HG02973 (cell line): ENCODE measurements at regions not wholly inside any gene's neighbourhood (a gene's known extent, or its start where the extent isn't known, plus 50 kb on each side); places are given as distances from the start of the nearest gene placed in this dataset.
"Not testable (repeated sequence)": the region's sequence is repeated elsewhere in the genome, so short reads cannot be mapped to it uniquely, and the experiment has no call there.

ENCODE experiments used
- ATAC-seq: cut with Tn5 transposase; IDR thresholded peaks from one replicate; pipeline ENCODE4 v1.9.1; 2021; ENCODE audit warnings: moderate library complexity; ENCODE audit not compliant: unreplicated experiment

GRCh38 chr3:98644168-98644567 lies 50.8 kb upstream of the CPOX start:
- no peak for ATAC-seq

GRCh38 chr3:98645039-98645438 lies 51.6 kb upstream of the CPOX start:
- ATAC-seq, result peak; percentile 58

GRCh38 chr3:98646680-98647079 lies 53.3 kb upstream of the CPOX start:
- no peak for ATAC-seq

GRCh38 chr3:98647197-98647596 lies 53.8 kb upstream of the CPOX start:
- ATAC-seq, result no peak

DNA sequence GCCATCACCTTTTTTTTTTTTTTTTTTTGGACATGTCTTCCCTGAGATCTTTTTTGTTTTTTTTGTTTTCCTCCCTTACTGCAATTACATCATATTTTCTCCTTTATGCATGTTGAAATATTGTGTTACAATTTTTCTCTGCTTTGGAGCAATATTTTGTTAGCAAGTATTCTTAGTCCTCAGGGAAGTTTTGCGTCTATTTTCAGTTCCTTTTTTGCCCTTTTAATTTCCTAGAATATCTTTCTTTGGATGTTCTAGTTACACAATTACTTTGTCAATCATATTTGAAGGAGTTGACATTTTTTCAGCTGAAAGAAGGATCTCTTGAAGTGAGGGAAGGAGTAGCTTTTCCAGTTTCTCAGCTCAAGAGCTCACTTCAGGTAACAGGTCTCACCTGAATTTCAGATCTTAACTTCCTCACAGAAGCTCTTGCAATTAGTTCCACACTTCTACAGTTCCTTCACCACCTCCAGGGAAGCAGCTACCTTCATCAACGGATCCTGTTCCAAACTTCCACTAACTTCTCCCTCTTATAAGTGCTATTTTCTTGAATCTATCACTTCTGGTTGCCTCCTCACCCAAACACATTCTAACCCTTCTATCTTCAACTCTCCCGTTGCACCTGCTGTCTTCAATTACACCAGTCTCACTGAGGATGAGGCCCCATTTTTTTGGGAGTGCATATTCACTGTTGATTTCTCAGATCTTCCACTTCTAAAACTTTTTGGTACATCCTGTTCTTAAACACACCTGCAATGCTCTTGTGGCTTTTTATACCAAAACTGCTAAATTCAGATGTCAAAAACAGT lies 57.8 kb upstream of the CPOX start:
- no peak for ATAC-seq

DNA sequence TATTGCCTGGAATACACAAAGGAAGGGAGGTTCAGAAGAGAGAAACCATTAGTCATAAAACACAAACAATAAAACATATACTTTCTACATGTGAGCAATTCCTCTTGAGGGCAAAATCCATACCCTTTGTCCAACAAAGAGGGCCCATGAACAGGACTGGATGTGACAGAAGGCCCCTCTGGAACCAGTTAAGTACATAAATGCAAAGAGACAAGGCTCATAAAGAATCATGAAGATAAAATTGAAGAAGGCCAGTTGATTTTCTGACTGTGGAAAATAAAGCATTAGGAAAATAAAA lies 58.3 kb upstream of the CPOX start:
- ATAC-seq, result no peak

DNA sequence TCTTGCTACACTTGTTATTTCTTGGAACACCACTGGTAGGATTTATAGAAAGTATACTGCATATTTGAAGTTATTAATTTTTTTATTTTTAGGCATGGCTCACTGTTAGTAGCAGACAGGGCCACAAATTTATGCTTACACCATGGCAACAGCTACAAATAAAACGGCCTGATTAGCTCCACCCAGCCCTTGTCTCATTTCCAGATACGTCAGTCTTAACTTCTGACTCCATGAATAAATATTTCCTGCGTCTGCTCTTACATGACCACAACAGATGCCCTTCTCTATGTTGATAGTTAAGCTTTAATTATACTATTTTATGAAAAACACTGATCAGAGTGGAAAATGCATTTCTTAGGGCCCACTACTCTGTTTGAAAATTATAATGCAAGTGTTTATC lies 62.3 kb upstream of the CPOX start:
- no peak for ATAC-seq

DNA sequence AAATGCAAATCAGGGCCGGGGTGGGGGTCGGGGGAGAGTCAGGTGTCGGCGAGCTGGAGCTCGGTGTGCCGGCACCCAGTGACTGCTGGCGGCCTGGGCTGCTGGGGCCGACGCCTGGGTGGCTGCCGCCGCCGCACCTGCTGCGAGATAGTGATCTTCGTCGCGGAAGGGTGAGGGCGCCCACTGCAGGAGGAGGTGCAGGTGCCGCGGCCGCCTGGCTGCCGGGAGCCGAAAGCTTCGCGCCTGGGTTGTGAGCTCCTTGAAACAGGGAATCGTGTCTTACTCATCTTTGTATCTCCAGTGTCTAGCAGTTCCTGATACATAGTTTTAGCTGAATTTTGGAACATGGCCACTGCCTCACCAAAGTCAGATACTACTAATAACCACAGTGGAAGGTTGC lies 64.0 kb upstream of the CPOX start:
- ATAC-seq, result peak; percentile 94

DNA sequence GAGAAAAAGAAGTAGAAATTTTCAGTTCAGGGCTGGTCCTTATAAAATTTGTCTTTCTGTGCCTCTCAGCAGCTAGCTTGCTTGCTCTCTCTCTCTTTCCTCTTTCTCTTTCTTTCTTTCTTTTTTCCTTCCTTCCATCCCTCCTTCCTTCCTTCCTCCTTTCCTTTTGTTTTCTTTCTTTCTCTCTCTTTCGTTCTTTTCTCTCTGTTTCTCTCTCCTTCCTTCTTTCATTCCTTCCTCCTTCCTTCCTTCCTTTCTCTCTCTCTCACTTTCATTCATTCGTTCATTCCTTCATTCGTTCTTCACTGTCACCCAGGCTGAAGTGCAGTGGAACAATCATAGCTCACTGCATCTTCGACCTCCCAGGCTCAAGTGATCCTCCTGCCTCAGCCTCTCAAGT lies 69.3 kb upstream of the CPOX start:
- no peak for ATAC-seq

GRCh38 chr3:98670020-98670419 lies 76.6 kb upstream of the CPOX start:
- ATAC-seq, result no peak

DNA sequence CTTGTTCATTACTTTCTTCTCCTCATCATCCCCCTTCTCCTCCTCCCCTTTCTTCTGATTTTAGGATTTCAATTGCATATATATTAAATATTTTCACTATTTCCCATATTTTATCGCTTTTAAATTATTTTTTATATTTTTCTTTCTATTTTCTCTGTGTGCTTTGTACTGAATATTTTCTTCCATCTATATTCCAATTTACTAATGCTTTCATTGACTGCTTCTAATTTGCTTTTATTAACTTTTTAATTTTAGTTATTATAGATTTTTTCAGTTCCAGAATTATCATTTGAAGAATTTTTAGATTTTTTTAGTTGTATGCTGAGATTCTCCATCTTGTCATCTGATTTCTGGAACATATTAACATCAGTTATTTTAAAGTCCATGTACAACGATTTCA lies 83.2 kb upstream of the ST3GAL6 start:
- ATAC-seq, result no peak

- no peak for ATAC-seq
Observed at GRCh38 chr3:98680723-98681122, 82.4 kb upstream of the ST3GAL6 start.

GRCh38 chr3:98681486-98681885 lies 81.7 kb upstream of the ST3GAL6 start:
- ATAC-seq, result no peak

GRCh38 chr3:98682391-98682790 lies 80.7 kb upstream of the ST3GAL6 start:
- ATAC-seq, result not testable (repeated sequence)

DNA sequence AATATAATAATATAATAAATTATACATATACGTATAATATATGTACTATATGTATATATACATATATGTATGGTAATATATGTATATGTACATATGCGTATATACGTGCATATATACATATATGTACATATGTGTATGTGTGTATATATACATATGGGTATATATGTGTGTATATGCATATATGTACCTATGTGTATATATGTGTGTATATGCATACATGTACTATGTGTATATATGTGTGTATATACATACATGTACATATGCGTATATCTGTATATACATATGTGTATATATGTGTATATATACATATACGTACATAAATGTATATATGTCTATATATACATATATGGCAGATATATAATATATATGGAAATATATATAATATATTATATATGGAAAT lies 74.8 kb upstream of the ST3GAL6 start:
- ATAC-seq, result no peak

GRCh38 chr3:98690876-98691275 lies 72.3 kb upstream of the ST3GAL6 start:
- ATAC-seq, result no peak

DNA sequence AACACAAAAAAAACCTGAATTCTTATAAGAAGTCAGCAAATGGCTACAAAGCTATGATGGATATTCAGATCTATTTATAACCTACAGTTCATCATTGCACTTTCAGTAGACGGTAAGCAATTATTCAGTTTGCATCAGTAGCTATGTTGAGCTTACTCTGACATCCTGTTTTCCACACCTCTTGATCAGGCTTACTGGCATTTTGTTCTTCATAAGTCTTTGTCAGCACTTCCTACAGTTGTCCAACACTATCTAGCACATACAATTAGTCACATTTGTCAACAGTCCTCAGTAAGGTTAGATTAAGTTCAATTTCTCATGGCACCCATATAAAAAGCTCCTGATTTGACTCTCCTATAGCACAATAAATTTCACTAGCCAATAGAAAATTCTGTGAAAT lies 71.2 kb upstream of the ST3GAL6 start:
- ATAC-seq, result no peak

DNA sequence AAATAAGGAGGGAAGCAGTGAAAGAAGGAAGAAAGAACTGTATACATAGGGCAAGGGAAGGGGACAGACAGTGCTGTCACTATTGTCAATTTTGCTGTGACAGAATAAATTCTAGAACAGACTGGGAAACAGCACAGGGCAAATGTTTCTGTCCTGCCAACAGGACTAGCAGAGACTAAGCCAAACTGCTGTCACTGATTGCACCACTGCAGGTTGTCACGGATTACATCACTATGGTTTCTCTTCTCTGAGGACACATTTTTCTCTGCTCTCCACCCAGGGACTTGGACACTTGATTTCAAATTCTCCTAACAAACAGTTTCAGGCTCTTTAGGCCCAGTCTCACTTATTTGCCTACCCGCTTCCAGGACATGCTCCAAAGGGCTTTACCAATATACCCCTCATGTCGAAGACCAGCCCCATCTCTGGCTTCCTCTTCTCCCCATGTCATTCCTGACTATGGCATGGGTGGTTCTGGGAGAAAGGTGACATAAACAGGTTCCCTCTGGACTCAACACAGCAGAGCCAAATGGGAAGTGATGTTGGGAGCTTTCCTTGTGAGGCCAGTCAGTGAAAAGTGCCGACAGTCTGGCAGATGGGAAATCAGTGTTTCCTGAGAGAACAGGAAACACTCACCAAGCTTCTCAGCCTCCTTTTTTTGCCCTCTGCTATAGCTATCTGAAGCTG lies 70.2 kb upstream of the ST3GAL6 start:
- ATAC-seq, result no peak

GRCh38 chr3:98695796-98696195 lies 67.3 kb upstream of the ST3GAL6 start:
- ATAC-seq, result no peak

DNA sequence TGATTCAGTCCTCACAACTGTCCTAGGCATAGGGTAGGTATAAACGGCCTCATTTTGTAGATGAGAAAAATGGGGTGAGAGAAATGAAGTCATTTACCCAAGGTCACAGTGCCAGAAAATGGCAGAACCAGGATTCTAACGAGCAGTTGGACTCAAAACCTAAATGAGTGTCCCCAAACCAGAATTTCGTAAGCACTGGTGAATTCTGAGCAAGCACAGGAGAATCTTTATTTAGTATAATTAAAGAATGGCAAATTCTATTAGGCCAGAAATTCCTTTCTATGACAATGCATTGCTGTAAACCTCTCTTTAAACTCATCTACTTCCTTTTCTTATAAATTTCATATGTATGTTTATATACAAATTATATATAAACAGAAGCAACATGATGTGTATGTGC lies 66.8 kb upstream of the ST3GAL6 start:
- not testable (repeated sequence) for ATAC-seq

- ATAC-seq, result no peak
Observed at GRCh38 chr3:98697225-98697624, 65.9 kb upstream of the ST3GAL6 start.

DNA sequence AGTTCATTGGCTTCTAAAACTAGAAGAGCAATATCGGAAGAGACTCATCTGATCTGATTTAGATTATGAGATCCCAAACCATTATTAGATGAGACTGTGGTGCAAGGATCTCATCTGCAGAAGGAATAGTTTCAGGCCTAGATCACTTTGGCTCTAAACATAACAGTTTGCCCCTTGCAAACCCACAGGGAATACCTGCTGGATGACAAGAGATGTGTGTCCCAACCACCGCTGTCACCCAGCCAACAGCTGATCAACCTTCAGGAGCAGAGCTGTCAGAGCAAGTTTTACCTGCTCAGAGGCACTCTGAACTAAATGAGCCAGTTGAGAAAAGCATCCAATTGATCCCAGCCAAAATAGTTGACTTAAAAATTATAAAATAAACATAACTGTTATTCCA lies 64.0 kb upstream of the ST3GAL6 start:
- ATAC-seq, result no peak
